Hepatocyte (in vitro differentiated cells): ENCODE measurements at regions not wholly inside any gene's neighbourhood (a gene's known extent, or its start where the extent isn't known, plus 50 kb on each side); places are given as distances from the start of the nearest gene placed in this dataset.

Source experiments
- DNase-seq: peaks from one replicate; pipeline ENCODE4 v3.0.0-alpha.2; 2016; ENCODE audit warnings: low spot score
- H2AFZ ChIP-seq: fragments of 200-600 bp; sonication (generic); 2 replicates; pipeline ENCODE4 v1.6.0; 2016; ENCODE audit warnings: antibody characterized with exemption, mild to moderate bottlenecking
- H3K27ac ChIP-seq: fragments of 200-600 bp; sonication (generic); 2 replicates; pipeline ENCODE4 v1.5.1; 2016; ENCODE audit warnings: mild to moderate bottlenecking
- H3K27me3 ChIP-seq: fragments of 200-600 bp; sonication (generic); 2 replicates; pipeline ENCODE4 v1.6.1; 2016
- H3K36me3 ChIP-seq: fragments of 200-600 bp; sonication (generic); replicated peaks from 2 replicates; pipeline ENCODE4 v1.5.1; 2016; ENCODE audit warnings: low read depth; ENCODE audit not compliant: insufficient read depth
- H3K4me1 ChIP-seq: fragments of 200-600 bp; sonication (generic); 2 replicates; pipeline ENCODE4 v1.5.1; 2016; ENCODE audit warnings: mild to moderate bottlenecking, moderate library complexity; ENCODE audit not compliant: insufficient read depth
- H3K4me2 ChIP-seq: fragments of 200-600 bp; sonication (generic); 2 replicates; pipeline ENCODE4 v1.6.0; 2016
- H3K4me3 ChIP-seq: fragments of 200-600 bp; sonication (generic); 2 replicates; pipeline ENCODE4 v1.5.1; 2016; ENCODE audit warnings: mild to moderate bottlenecking
- H3K79me2 ChIP-seq: fragments of 200-600 bp; sonication (generic); 2 replicates; pipeline ENCODE4 v1.6.0; 2017; ENCODE audit warnings: mild to moderate bottlenecking
- H3K9me2 ChIP-seq: fragments of 200-600 bp; sonication (generic); replicated peaks from 2 replicates; pipeline ENCODE4 v1.6.0; 2017; ENCODE audit warnings: mild to moderate bottlenecking; ENCODE audit not compliant: insufficient read depth
- H3K9me3 ChIP-seq: fragments of 200-600 bp; sonication (generic); 2 replicates; pipeline ENCODE4 v1.5.1; 2016; ENCODE audit warnings: low read depth, mild to moderate bottlenecking
- H4K20me1 ChIP-seq: fragments of 200-600 bp; sonication (generic); 2 replicates; pipeline ENCODE4 v1.6.0; 2016; ENCODE audit warnings: mild to moderate bottlenecking; ENCODE audit not compliant: insufficient read depth, poor library complexity, severe bottlenecking
- CTCF ChIP-seq: fragments of 200-600 bp; sonication (generic); IDR thresholded peaks from 2 replicates; pipeline ENCODE4 v1.5.1; 2016; ENCODE audit warnings: antibody characterized with exemption, mild to moderate bottlenecking; ENCODE audit not compliant: poor library complexity
- EZH2 ChIP-seq: fragments of 200-600 bp; sonication (generic); IDR thresholded peaks from 2 replicates; pipeline ENCODE4 v1.6.1; 2016; ENCODE audit warnings: antibody characterized with exemption, mild to moderate bottlenecking, borderline replicate concordance
- EZH2phosphoT487 ChIP-seq: fragments of 200-600 bp; sonication (generic); IDR thresholded peaks from one replicate; pipeline ENCODE4 v1.6.1; 2018; ENCODE audit warnings: antibody characterized with exemption, mild to moderate bottlenecking, low read depth, moderate library complexity; ENCODE audit not compliant: unreplicated experiment, severe bottlenecking
- WGBS: methylation state at CpG from one replicate; pipeline ENCODE4 v1.1.6; 2016; ENCODE audit warnings: low lambda C conversion rate; ENCODE audit errors: missing lambda C conversion rate; 5-methylcytosine and 5-hydroxymethylcytosine counted together

GRCh38 chr18:34632321-34632720, 77.8 kb upstream of the DTNA start:
- TF ChIP-seq CTCF (no peak), EZH2 (no peak), EZH2phosphoT487 (no peak)
- Histone ChIP-seq H2AFZ (no peak overlapping the region), H3K4me3 (no peak overlapping the region), H3K27ac (no peak overlapping the region), H3K36me3 (no peaks in the 10 kb centered on the region), H3K4me2 (no peak overlapping the region), H3K9me3 (no peaks in the 10 kb centered on the region), H3K27me3 (no peaks in the 10 kb centered on the region), H3K4me1 (no peaks in the 10 kb centered on the region), H3K9me2 (no peaks in the 10 kb centered on the region), H3K79me2 (no peaks in the 10 kb centered on the region), H4K20me1 (no peaks in the 10 kb centered on the region)
- DNase-seq: no peak
- 83% methylated on average over 3 of the region's 3 CpGs for WGBS

- Histone ChIP-seq H3K79me2 (no peaks in the 10 kb centered on the region), H3K4me2 (no peak overlapping the region), H3K36me3 (no peaks in the 10 kb centered on the region), H3K4me1 (no peaks in the 10 kb centered on the region), H3K9me2 (no peaks in the 10 kb centered on the region), H3K27me3 (no peaks in the 10 kb centered on the region), H3K9me3 (no peaks in the 10 kb centered on the region), H4K20me1 (no peaks in the 10 kb centered on the region), H3K4me3 (no peak overlapping the region), H3K27ac (no peak overlapping the region), H2AFZ (no peak overlapping the region)
- TF ChIP-seq CTCF: no peak
- no peak for TF ChIP-seq EZH2phosphoT487
- no peak for TF ChIP-seq EZH2
- no peak for DNase-seq
- WGBS: 89% methylated on average over 1 of the region's 1 CpG
These were observed 76.7 kb upstream of the DTNA start for GRCh38 chr18:34633368-34633767.

DNA sequence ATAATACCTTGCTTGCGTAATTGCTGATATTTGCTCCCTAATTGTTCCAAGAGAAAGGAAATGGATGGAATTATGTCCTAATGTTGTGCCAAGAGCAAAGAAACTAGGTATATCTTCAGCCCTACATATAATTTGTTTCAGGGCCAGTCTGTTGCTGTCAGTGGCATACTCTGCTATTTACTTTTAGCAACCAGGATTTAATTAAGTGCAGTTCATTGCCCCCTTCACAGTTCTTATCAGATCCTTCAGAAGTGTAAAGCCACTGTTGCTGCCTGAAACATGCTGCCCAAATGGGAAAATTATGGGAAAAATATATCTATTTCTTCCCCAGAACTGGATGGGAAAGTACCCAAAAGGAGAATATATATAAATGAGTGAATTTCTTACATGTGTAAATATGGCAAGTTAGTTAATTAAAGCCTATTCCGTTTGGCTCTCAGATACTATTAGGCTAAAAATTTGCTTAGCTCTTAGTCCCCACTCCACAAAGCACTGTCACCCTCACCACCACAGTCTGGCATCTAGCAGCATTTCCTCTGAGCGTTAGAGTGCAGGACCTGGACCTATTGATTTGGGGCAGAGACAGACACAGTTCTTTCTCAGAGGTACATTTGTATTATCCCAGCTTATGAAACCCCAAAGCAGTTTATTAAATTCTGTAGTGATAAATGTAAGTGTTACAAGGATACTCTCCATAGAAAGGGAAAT, 72.8 kb upstream of the DTNA start:
- Histone ChIP-seq H3K4me2 (no peak overlapping the region), H3K9me2 (no peaks in the 10 kb centered on the region), H4K20me1 (no peaks in the 10 kb centered on the region), H3K4me1 (no peaks in the 10 kb centered on the region), H3K36me3 (no peaks in the 10 kb centered on the region), H3K9me3 (no peaks in the 10 kb centered on the region), H3K79me2 (no peaks in the 10 kb centered on the region), H3K27me3 (no peaks in the 10 kb centered on the region), H3K27ac (no peak overlapping the region), H3K4me3 (no peak overlapping the region), H2AFZ (no peak overlapping the region)
- no peak for DNase-seq
- TF ChIP-seq CTCF (no peak), EZH2phosphoT487 (no peak), EZH2 (no peak)
- WGBS: 67% methylated on average over 3 of the region's 3 CpGs
